ENCODE measurements at regions not wholly inside any gene's neighbourhood (a gene's known extent, or its start where the extent isn't known, plus 50 kb on each side); places are given as distances from the start of the nearest gene placed in this dataset.

DNA sequence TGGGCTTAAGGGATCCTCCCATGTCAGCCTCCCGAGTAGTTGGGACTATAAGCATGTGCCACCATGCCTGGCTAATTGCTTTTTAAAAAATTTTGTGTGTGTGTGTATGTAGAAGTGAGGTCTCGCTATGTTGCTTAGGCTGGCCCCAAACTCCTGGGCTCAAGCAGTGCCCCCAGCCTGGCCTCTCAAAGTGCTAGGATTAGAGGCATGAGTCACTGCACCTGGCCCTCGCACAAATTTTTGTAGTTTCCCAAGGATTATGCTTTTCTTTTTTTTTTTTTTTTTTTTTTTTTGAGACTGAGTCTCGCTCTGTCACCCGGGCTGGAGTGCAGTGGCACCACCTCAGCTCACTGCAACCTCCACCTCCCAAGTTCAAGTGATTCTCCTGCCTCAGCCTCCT lies 144.4 kb upstream of the HNRNPU start:
- TF ChIP-seq, protein P1, sequence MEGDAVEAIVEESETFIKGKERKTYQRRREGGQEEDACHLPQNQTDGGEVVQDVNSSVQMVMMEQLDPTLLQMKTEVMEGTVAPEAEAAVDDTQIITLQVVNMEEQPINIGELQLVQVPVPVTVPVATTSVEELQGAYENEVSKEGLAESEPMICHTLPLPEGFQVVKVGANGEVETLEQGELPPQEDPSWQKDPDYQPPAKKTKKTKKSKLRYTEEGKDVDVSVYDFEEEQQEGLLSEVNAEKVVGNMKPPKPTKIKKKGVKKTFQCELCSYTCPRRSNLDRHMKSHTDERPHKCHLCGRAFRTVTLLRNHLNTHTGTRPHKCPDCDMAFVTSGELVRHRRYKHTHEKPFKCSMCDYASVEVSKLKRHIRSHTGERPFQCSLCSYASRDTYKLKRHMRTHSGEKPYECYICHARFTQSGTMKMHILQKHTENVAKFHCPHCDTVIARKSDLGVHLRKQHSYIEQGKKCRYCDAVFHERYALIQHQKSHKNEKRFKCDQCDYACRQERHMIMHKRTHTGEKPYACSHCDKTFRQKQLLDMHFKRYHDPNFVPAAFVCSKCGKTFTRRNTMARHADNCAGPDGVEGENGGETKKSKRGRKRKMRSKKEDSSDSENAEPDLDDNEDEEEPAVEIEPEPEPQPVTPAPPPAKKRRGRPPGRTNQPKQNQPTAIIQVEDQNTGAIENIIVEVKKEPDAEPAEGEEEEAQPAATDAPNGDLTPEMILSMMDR (IDR thresholded peaks at IDR 0.05; ENCODE audit: extremely low read depth, low read depth, low read length), result no peak
- DNase-seq (ENCODE audit: insufficient read length, low spot score, missing footprints), result no peak
- Histone ChIP-seq H3K4me2 (ENCODE audit: insufficient read depth, low read length) (no peak overlapping the region), H3K79me2 (ENCODE audit: insufficient read depth, low read length) (no peaks in the 10 kb centered on the region), H3K9me3 (ENCODE audit: low read depth, low read length) (no peaks in the 10 kb centered on the region), H2AFZ (ENCODE audit: low read length) (no peak overlapping the region), H3K27ac (ENCODE audit: low read depth, low read length) (no peak overlapping the region), H3K4me1 (ENCODE audit: insufficient read depth, low read length) (no peaks in the 10 kb centered on the region), H3K4me3 (ENCODE audit: insufficient read depth, low read length) (no peak overlapping the region), H3K36me3 (ENCODE audit: insufficient read depth, low read length) (no peaks in the 10 kb centered on the region), H4K20me1 (ENCODE audit: insufficient read depth, low read length) (no peaks in the 10 kb centered on the region), H3K27me3 (ENCODE audit: insufficient read depth, low read length) (no peaks in the 10 kb centered on the region)

DNA sequence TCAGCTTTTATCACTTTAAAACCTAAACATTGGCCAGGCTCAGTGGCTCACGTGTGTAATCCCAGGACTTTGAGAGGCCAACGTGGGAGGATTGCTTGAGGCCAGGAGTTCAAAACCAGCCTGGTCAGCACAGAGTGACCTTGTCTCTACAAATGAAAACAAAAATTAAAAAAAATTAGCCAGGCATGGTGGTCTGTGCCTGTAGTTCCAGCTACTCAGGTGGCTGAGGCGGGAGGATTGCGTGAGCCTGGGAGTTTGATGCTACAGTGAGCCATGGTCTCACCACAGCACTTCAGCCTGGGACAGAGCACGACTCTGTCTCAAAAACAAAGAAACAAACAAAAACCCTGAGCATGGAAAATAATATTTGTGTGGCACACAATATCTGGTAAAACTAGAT lies 143.5 kb upstream of the HNRNPU start:
- DNase-seq (ENCODE audit: insufficient read length, low spot score, missing footprints), result no peak
- Histone ChIP-seq H3K4me1 (ENCODE audit: insufficient read depth, low read length) (no peaks in the 10 kb centered on the region), H3K36me3 (ENCODE audit: insufficient read depth, low read length) (no peaks in the 10 kb centered on the region), H4K20me1 (ENCODE audit: insufficient read depth, low read length) (no peaks in the 10 kb centered on the region), H3K79me2 (ENCODE audit: insufficient read depth, low read length) (no peaks in the 10 kb centered on the region), H3K4me3 (ENCODE audit: insufficient read depth, low read length) (no peak overlapping the region), H2AFZ (ENCODE audit: low read length) (no peak overlapping the region), H3K27ac (ENCODE audit: low read depth, low read length) (no peak overlapping the region), H3K4me2 (ENCODE audit: insufficient read depth, low read length) (no peak overlapping the region), H3K27me3 (ENCODE audit: insufficient read depth, low read length) (no peaks in the 10 kb centered on the region), H3K9me3 (ENCODE audit: low read depth, low read length) (no peaks in the 10 kb centered on the region)
- TF ChIP-seq, protein P1 (IDR thresholded peaks at IDR 0.05; ENCODE audit: extremely low read depth, low read depth, low read length), result no peak

DNA sequence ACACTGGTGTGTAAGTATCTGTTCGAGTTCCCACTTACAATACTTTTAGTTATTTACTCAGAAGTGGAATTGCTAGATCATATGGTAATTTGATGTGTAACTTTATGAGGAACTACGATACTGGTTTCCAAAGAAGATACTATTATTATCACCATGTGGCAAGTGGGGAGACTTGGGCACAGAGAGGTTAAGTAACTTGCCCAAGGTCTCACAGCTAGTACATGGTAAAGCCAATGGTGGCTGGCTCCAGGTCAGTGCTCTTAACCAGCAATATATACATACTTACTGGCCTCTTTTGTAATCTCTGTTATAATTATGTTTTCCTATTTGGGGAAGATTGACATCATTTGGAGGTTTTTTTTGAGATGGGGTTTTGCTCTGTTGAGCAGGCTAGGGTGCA lies 138.9 kb upstream of the HNRNPU start:
- Histone ChIP-seq H3K9me3 (ENCODE audit: low read depth, low read length) (no peaks in the 10 kb centered on the region), H3K79me2 (ENCODE audit: insufficient read depth, low read length) (no peaks in the 10 kb centered on the region), H4K20me1 (ENCODE audit: insufficient read depth, low read length) (no peaks in the 10 kb centered on the region), H3K4me2 (ENCODE audit: insufficient read depth, low read length) (no peak overlapping the region), H3K4me1 (ENCODE audit: insufficient read depth, low read length) (no peaks in the 10 kb centered on the region), H3K27ac (ENCODE audit: low read depth, low read length) (no peak overlapping the region), H3K36me3 (ENCODE audit: insufficient read depth, low read length) (no peaks in the 10 kb centered on the region), H3K27me3 (ENCODE audit: insufficient read depth, low read length) (no peaks in the 10 kb centered on the region), H2AFZ (ENCODE audit: low read length) (no peak overlapping the region), H3K4me3 (ENCODE audit: insufficient read depth, low read length) (no peak overlapping the region)
- no peak for DNase-seq (ENCODE audit: insufficient read length, low spot score, missing footprints)
- TF ChIP-seq, protein P1 (IDR thresholded peaks at IDR 0.05; ENCODE audit: extremely low read depth, low read depth, low read length), result no peak

DNA sequence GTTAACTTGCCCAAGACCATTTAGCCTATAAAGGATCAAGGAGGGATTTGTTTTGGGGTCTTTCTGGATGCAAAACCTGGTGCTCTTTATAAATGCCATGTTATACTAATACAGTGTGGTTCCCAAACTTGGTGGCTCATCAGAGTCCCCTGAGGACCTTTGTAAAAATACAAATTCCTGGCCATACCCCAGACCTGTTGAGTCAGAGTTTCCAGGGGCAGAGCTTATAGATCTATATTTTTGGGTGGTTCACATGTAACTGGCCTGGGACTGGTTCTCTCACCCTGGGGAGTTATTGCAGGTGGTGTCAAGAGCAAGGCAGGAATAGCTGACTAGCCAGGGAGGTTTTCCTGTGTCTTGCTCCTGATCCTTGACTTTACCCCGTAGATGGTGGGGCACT lies 136.9 kb upstream of the HNRNPU start:
- Histone ChIP-seq H3K4me2 (ENCODE audit: insufficient read depth, low read length) (no peak overlapping the region), H3K79me2 (ENCODE audit: insufficient read depth, low read length) (no peaks in the 10 kb centered on the region), H3K9me3 (ENCODE audit: low read depth, low read length) (no peaks in the 10 kb centered on the region), H3K27ac (ENCODE audit: low read depth, low read length) (no peak overlapping the region), H3K4me3 (ENCODE audit: insufficient read depth, low read length) (no peak overlapping the region), H3K36me3 (ENCODE audit: insufficient read depth, low read length) (no peaks in the 10 kb centered on the region), H3K27me3 (ENCODE audit: insufficient read depth, low read length) (no peaks in the 10 kb centered on the region), H4K20me1 (ENCODE audit: insufficient read depth, low read length) (no peaks in the 10 kb centered on the region), H2AFZ (ENCODE audit: low read length) (no peak overlapping the region), H3K4me1 (ENCODE audit: insufficient read depth, low read length) (no peaks in the 10 kb centered on the region)
- DNase-seq (ENCODE audit: insufficient read length, low spot score, missing footprints), result no peak
- TF ChIP-seq, protein P1 (IDR thresholded peaks at IDR 0.05; ENCODE audit: extremely low read depth, low read depth, low read length), result no peak

All from osteoblast (primary cell).